Hypothalamus (tissue), 51 donors: ENCODE measurements at regions not wholly inside any gene's neighbourhood (a gene's known extent, or its start where the extent isn't known, plus 50 kb on each side); places are given as distances from the start of the nearest gene placed in this dataset.

ENCODE experiments used
- DNase-seq, 51 donors: peaks; one replicate each; lab custom pipeline; 2025; lab: John Stamatoyannopoulos, UW

DNA sequence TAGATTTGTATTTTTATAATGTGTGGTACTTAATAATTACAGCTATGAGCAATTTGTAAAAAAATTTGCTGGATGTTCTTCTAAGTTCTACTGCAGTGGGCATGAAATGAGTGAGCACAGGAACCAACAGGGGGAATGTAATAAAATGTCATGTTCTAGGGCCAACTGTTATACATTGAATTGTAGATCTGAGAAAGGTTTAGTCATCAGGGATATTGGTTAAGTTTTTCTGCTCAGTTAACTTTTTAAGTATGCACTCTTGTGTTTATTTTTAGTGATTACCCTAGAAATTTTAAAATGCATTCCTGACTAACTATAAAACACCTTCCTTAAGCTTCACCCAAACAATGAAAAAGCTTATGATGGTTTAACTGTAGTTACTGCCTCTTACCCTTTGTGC is 101.8 kb downstream of the CAND1 start:
- no peak for DNase-seq

DNA sequence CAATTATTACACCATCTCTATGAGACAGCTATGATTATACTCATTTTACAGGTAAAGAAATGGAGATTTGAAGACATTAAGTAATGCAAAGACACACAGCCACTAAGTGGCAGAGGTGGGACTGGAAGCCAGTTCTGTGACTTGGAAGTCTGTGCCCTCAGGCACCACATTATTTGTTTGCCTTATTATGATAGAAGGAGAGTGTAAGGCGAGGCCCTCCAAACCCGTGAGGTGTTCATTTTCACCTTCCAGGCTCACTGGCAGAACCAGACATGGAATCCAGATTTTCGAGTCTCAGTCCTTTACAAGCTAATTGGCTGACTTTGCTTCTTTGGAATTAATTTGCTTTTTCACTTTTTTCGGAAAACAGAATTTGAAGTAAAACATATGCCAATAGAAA is 107.9 kb downstream of the CAND1 start:
- DNase-seq, result no peak

DNA sequence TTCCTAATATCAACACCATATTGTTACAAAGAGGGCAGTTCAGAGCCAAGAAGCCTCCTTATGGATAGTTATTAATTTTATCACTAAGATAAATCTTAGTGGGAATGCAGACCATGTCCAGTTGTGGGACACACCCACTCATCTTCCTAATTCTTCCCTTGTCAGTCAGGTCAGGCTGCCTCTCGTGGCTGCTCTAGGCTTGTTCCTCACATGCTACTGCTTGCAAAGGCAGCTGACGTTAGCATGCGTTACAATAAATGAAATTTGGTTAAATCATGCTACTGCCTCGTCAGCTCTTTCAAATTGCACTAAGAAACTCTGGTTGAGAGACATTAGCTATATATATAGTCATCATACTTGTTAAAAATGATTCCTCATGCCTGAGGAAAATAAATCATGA is 108.4 kb downstream of the CAND1 start:
- no peak for DNase-seq

DNA sequence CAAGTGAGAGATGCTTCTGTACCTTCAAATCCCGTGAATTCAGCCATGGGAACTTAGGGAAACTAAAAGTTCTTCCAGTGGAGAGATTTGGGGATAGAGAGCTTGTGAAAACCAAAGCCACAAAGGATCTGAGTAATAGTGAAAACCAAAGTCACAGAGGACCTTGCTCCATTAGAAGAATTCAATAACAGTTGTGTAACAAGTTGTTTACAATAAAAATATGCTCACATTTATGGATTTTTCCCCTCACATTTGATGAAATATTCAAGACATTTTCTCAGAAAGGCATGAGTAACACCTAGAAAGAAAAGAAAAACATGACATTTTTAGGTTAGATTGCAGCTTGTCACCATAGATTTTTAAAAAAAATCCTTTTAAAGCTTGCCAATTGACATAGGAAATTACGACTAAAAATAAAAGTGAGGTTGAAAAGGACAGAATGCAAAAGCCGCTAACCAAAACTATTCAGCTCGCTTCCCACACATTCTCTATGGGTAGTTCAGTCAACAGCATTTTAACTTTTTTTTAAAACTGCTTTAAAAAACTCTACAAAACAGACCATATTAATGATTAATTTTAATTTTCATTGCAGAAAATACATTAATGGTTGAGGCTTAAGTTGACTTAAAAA is 113.2 kb downstream of the CAND1 start:
- DNase-seq, result no peak

DNA sequence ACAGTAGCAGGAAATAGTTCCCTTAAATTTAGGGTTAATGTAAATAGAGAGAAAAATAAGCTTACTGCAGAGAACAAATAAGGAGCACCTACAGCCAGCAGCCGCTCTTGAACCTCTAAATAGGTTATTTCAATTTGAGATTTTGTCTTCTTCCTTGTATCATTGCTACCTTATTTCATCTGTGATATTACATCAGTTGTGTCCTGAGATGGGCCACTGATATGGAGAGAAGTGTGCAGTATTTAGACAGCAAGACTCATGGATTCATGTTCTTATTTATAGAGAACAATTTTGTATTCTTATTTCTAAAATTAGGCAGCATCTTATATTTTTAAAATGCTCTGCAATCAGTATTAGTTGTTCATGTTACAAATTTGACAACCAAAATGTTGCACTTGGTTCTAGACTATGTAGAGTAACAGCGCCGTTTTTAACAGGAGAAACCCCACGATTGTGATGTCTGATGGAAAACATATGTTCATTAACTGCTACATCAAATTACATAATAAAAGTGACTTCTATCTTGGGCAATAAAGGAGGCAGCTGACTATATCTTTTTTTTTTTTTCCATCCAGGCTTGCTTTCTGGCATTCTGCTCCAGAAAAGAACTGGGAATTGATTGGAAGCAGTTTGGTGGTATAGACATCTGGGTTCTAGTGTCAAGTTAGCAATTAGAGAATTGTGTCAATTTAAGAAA is 117.9 kb downstream of the CAND1 start:
- DNase-seq, result no peak

DNA sequence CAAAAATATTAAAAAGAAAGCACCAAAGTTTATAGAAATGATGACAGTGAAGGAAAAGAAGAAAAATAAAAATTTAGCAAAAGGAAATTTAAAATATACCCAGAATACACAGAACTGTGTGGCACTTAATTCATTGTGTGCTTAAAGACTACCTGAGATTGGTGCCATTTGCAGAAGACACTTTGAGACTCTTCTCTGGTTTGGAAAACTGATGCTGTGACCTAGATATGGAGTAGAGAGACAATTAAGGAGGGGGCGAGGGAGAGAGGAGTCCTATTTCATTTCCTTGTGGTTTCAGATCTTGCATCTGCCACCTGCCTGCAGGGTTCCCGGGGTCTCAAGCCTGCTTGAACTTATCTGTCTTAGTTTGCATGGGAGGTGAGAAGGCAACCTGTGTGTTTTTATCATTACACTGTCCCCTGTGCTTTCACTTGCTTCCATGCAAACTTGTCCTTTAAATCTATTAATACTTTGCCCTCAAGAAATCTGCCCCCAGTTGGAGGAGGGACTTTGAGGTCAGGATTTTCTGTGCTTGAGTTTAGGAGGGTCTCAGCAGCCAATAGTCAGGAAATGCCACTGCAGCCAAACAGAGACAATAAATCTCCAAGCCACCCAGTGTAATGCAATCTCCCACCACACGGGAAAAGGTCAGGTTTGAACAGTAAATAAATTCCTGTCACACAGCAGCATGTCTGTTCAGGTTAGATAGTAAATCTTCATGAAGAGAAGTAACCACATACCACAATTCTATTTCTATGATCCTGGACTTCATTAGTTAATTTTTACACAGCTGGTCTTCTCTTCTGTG is 119.4 kb downstream of the CAND1 start:
- no peak for DNase-seq

DNA sequence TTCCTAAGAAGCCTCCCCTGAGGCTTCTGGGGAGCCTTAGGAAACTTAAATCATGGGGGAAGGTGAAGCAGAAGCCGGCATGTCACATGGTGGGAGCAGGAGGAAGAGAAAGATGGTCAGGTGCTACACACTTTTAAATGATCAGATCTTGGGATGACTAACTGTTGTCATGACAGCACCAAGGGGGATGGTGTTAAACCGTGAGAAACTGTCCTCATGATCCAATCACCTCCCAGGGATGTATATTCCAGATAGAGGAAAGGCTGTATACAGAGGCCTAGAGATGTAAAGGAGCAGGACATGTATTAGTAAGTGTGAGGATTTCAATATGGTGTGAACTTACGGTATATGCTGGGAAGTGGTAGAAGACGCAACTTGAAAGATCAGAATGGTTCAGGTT is 121.1 kb downstream of the CAND1 start:
- no peak for DNase-seq

DNA sequence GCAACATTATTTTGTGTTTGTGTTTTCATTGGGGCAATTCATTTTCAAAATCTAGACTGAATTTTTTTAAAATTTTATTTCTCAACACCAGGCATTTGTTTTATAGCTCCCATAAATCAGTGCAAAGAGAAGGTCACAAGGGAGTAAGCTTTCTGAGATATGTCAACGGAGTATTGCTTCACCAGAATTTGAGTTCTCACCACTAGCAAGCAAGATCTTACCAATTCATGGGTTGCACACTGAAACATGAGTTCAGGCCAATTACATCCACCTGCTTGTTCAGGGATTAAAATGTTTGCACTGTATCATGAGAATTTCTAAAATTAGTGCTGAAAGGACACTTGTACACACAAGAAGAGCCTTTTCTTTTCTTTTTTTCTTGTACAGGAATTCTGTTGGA is 121.9 kb downstream of the CAND1 start:
- no peak for DNase-seq

DNA sequence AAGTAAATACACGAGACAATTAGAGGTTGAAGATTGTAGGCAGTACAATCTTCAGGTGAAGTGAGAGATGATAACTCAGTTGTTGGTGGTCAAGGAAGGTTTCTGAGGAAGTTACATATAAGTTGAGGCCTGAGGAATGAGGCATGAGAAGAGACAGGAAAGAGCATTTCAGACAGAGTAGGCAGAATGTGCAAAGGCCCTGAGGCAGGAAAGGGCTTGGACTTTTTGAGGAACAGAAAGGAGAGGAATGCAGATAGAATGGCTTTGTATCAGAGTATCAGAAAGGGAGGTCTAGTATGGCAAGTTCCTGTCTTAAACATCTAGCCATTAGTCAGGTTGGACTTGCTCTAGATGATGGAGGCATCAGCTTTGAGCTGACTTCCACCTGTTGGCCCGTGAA is 122.5 kb downstream of the CAND1 start:
- no peak for DNase-seq

DNA sequence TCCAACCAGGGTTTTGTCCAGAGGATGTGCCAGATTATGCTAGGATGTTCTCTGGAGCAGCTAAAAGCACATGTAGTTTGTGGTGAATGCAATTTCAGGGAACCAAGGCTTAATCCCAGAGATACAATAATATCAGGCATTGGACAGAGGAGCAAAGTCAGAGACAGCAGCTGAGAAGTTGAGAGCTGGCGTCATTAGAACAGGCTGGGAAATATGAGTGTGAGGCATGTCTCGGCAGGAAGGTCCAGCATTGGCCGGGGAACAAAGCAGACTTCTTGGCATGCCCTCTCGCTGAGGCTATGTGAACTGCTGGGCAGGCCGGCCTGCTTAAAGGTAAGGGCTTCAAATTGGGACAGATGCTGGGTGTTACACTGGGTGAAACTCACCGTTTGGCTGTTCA is 125.4 kb downstream of the CAND1 start:
- peak in 21 of 51 donors; percentile 0 to 21 (median 9) for DNase-seq

DNA sequence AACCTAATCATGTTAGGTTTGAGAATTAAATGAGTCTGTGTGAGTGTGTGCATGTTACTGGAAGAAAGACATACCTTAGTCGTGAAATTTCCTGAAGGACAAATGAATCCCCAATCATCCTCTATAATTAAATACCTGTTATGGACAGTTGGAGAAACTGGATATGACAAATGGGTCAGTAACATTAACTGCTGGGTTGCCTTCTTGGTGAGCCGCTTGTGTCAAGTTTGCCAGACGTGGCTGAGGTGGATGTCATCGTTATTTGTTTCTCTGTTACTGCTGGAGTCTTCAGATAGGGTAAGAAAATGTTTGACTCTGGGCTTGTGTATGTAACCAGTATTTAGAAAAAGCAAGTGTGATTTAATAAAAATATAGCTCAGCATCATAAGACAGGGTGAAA is 131.6 kb downstream of the CAND1 start:
- no peak for DNase-seq

DNA sequence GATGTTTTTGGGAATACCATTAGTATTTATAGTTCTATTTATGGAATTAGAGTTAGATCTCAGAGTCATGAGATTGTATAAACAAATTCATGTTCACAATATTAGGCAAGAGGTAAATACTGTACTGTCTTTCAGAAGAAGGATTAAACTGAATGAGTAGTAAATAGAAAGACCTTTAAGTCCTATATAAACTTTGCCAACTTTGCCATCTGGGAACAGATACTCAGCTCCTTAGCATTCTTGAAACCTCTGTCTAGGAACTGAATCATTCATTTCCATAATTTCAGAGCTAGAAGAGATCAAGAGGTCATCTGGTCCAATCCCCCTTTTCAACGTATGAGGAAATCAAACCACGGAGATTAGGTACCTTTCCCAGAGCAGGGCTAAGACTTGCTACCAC is 141.1 kb downstream of the CAND1 start:
- DNase-seq, result no peak

DNA sequence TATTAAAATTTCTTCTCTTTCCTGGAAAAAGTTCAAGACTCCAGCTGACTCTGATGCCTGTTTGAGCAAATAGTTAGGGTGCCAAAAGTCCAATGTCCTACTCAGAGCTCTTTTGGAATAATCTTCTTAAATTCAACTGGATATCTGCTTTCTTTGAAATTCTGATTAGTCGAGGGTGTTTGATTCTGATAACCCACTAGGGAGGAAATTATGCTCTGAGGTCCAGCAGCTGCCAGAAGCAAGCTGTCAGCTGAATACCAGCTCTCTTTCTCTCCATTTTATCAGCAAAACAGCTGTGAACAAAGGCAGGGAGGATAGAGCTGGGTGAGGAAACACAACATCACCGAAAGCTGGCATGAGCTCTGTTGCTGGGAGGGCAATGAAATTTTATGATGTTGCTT is 141.5 kb downstream of the CAND1 start:
- no peak for DNase-seq

DNA sequence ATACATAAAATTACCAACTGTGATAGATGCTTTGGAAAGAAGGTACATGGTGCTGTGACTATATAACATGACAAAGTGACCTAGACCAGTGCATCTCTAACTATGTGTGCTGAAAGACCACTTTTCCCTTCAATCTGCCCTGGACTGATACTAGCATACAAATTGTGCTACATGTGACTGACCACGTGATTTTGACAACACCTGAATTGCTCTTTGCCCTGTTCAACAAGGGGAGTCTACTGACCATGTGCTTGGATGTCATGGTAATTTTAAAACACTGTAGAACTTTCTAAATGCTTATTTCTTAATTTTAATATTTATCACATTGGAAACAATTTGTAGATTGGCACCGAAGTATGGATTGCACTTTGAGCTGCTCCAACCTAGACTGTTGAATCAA is 142.4 kb downstream of the CAND1 start:
- DNase-seq, result no peak

DNA sequence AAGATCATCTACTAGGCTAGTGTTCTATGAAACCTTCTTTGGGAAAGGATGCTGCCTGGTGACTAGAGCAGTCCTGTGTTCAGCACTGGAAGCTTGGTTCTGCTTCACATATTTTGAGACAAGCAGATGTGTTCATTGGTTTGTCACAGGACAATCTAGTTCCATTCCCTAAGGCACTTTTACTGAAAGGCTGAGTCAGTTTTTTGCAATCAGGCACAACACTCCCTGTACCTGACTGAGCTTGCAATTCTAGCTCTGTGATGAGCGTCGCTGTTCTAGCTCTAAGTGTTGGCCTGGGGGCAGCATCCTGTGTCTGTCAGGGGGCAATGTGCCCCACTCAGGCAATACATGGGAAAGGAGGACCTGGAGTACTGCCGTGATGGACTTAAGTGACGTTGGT is 144.4 kb downstream of the CAND1 start:
- peak in 1 of 51 donors; percentile 6 for DNase-seq

DNA sequence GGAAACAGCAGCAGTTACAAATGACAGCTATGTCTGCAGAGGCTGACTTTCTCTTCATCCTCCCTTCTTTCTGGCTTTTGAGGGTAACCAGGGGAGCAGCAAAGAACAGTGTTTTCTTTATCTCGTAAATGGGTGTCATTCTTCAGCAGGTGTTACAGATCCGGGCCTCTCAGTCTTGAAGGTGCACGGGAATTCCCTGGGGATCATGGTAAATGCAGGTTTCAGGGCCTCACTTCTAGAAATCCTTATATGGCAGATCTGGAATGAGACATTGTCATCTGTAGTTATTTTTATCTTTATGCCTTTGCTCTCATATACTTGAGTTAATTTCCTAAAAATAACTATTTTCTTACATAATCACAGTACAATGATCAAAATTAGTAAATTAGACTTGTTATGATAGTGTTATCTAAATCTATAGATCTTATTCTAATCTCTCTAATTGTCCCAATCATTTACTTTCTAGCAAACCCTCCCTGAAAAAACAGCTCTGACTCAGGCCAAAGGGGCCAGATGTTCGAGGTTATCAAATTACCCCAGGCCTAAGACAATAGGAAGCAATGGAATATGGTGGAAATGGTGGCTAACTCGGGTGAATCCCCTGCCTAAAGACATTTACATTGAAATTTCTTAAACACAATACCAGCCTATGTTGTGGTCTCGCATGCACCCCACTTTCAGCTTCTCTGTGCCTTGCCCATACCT is 145.0 kb downstream of the CAND1 start:
- no peak for DNase-seq

DNA sequence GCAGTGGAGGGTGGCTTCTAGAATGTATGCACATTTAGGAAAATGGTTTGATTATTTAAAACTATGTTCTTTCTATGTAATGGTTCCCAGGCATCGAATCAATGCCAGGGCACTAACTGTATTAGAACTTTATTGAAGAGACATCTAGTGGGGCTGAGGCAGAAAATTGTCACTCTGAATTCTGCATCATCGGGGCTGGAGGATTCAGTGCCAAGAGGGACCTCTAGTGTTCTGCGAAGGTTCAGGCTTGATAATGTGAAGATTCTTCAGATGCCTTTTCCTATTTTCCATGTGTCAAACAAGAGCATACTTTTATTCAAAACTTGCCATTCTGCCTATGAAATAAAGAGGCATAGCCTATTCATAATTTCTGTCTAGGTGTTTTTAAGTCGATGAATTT is 146.3 kb downstream of the CAND1 start:
- peak in 21 of 51 donors; percentile 0 to 62 (median 10) for DNase-seq

DNA sequence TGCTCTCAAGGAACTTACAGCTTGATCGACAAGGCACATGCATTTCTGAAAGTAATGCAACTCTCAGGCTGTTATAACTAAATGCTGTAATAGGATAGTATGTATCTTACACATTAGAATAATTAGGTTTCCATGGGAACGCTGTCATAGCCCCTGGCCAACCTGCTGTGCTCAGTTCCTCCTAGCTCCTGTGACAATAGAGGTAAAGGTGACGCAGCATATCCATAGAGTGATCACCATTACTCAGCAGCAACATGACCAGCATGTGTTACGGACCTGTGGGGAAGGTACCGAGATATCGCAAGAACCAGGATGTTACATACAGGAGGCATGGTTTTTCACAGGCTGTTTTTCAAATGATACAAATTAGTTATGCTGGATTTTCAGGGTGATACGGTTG is 150.7 kb downstream of the CAND1 start:
- no peak for DNase-seq

DNA sequence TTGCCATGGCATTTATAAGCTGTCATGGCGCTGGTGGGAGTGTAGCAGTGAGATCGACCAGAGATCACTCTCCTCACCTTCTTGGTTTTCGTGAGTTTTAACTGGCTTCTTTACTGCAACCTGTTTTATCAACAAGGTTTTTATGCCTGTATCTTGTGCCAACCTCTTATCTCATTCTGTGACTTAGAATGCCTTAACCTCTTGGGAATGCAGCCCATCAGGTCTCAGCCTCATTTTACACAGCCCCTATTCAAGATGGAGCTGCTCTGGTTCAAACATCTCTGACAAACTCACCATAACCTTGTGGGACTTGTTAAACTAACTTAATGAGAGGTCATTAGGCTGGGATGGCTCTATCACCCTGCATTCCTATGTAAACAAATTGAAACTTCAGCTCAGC is 151.3 kb downstream of the CAND1 start:
- no peak for DNase-seq

DNA sequence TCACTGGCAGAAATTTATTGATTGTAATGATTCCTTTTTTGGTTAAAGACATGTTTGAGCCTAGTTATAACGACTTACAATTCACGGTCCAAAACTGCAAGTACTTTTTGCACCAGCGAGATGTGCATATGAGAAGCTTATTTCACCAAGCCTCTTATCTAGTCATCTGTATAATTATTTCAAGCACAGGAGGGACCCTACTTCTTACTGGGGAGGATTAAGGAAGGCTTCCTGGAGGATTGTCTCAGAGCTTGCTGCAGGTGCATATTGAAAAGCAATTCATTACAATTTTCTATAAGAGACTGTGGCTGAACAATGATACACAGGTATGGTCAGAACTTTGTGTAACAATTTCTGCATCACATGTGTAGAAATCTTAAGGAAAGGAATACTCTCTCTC is 152.9 kb downstream of the CAND1 start:
- DNase-seq, result no peak

DNA sequence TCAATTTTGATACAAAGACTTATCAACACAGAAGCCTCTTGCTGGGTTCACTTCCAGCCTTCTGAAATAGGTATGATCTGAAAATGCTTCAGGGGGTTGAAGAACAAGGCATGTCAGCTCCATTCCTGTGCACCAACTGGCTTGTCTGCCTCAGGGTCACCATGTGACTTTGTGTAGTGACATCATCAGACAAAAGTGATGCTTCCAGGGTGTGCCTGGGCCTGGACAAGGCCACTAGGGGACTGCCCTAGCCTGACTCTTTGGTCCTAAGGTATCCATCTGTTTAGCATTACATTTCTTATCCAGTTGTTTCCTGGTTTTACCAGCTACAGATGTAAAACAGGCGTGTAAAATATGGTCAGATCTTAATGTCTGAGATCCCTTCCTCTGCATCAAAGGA is 155.6 kb downstream of the CAND1 start:
- DNase-seq, result no peak
